SK-N-MC (cell line): ENCODE measurements at regions not wholly inside any gene's neighbourhood (a gene's known extent, or its start where the extent isn't known, plus 50 kb on each side); places are given as distances from the start of the nearest gene placed in this dataset.

Experiments used
- DNase-seq: peaks from one replicate; pipeline ENCODE4 v3.0.0-alpha.2; 2011; ENCODE audit warnings: low read depth, low spot score
- H3K27ac ChIP-seq: fragments of 200-600 bp; sonication (generic); 2 replicates; pipeline ENCODE4 v1.5.1; 2016; ENCODE audit warnings: mixed run types
- H3K36me3 ChIP-seq: fragments of 200-600 bp; sonication (generic); 2 replicates; pipeline ENCODE4 v1.6.1; 2017; ENCODE audit warnings: antibody characterized with exemption, low read length, mixed read lengths; ENCODE audit not compliant: insufficient read depth
- H3K4me3 ChIP-seq: fragments of 200-600 bp; sonication (generic); 2 replicates; pipeline ENCODE4 v1.5.1; 2016
- H3K9ac ChIP-seq: fragments of 200-600 bp; sonication (generic); 2 replicates; pipeline ENCODE4 v1.8.0; 2017; ENCODE audit warnings: mixed run types, mixed read lengths; ENCODE audit not compliant: insufficient read length
- H3K9me3 ChIP-seq: fragments of 200-600 bp; sonication (generic); 2 replicates; pipeline ENCODE4 v1.6.1; 2017; ENCODE audit warnings: low read depth, mild to moderate bottlenecking, antibody characterized with exemption, low read length, moderate library complexity, mixed read lengths
- EZH2 ChIP-seq: fragments of 200-600 bp; sonication (generic); IDR thresholded peaks from one replicate; pipeline ENCODE4 v1.6.1; 2017; ENCODE audit warnings: antibody characterized with exemption
- FOXP2 ChIP-seq: optimal IDR thresholded peaks from 2 replicates; pipeline ENCODE3; 2011; ENCODE audit warnings: mild to moderate bottlenecking, moderate library complexity; ENCODE audit not compliant: insufficient read depth; ENCODE audit errors: extremely low read length, control extremely low read depth
- POLR2AphosphoS5 ChIP-seq: IDR thresholded peaks from 2 replicates; pipeline ENCODE4 v1.6.1; 2012; ENCODE audit warnings: mild to moderate bottlenecking, low read depth, low read length, borderline replicate concordance

DNA sequence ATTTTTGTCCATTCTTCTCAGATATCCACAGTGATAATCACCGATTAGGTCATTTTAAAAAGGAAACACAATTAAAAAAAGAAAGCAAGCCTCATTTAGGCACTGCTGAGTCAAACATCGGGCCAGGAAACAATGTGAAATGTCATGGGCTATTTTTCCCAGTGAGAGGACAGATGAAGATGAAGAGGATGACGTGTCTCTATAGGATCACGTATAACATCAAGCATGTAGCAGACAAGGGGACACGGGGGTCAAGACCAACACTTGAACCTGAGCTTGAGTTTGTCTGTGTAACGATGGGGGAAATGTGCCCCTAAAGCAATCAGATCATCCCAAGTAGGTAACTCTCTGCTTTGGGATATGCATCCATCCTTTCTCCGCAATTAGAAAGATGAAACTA is 553.2 kb downstream of the CD83 start:
- Histone ChIP-seq H3K27ac (no peak overlapping the region), H3K4me3 (no peak overlapping the region), H3K9me3 (no peaks in the 10 kb centered on the region), H3K36me3 (no peaks in the 10 kb centered on the region), H3K9ac (no peak overlapping the region)
- no peak for DNase-seq
- TF ChIP-seq POLR2AphosphoS5 (no peak), EZH2 (no peak)

DNA sequence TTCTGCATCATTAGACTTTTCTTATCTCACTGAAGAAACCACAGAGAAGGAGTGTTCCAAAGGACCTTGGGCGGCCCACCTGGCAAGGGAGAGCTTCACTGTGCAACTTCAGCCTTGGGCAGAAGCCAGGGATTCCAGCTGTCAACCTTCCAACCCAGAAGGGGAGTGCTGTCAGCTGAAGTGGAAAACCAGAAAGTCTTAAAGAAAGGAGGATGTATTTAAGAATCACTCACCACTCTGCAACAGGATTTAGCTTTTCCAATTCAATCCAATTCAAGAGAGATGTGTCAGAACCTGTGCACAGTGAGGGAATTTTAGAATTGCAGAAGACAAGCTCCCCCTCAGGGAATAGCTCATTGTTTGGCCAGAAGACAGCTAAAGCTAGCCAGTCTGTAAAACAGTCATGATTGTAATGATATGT is 553.7 kb downstream of the CD83 start:
- DNase-seq: no peak
- no peak for TF ChIP-seq POLR2AphosphoS5
- TF ChIP-seq FOXP2: no peak
- no peak for TF ChIP-seq EZH2
- Histone ChIP-seq H3K9me3 (no peaks in the 10 kb centered on the region), H3K36me3 (no peaks in the 10 kb centered on the region), H3K27ac (no peak overlapping the region), H3K9ac (no peak overlapping the region), H3K4me3 (no peak overlapping the region)

DNA sequence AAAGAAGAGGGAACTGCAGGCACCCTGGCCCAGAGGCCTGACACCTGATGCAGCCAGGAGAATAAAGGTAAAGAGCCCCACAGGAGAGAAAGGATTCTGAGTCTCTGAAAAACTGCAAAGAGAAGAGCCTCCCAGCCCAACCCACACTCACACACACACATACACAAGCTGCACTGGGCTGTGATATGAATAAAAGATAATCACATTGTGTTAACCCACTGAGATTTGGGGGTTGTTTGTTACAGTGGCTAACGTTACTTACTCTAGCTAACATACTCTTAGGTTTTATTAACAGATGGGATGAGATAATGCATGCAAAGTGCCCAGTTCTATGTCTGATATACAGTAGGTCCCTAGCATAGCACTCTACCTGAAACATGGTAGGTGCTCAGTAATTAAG is 554.4 kb downstream of the CD83 start:
- Histone ChIP-seq H3K4me3 (no peak overlapping the region), H3K9me3 (no peaks in the 10 kb centered on the region), H3K9ac (no peak overlapping the region), H3K27ac (no peak overlapping the region), H3K36me3 (no peaks in the 10 kb centered on the region)
- no peak for DNase-seq
- TF ChIP-seq EZH2: no peak
- TF ChIP-seq FOXP2: no peak
- TF ChIP-seq POLR2AphosphoS5: no peak

DNA sequence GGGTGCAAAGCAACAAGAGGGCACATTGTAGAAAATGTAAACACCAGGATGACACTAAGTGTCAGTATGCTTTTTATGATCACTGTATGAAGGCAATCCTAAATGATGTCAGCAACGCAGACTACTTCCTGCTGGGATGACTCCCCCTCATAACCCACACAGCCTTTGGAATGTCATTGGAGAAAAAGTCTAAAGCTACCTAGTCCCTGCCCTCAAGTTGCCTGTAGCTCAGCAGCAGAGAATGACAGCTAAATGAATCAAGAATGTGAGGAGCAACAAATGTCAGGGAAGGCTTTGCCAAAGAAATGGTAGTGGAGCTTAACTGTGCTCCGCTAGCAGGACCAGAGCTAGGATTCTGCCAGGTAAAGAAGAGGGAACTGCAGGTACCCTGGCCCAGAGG is 555.6 kb downstream of the CD83 start:
- H3K9me3 ChIP-seq: no peaks in the 10 kb centered on the region
- H3K36me3 ChIP-seq: no peaks in the 10 kb centered on the region
- H3K9ac ChIP-seq: no peak overlapping the region
- TF ChIP-seq FOXP2 (no peak), EZH2 (no peak), POLR2AphosphoS5 (no peak)
- H3K4me3 ChIP-seq: no peak overlapping the region
- no peak for DNase-seq
- H3K27ac ChIP-seq: no peak overlapping the region

DNA sequence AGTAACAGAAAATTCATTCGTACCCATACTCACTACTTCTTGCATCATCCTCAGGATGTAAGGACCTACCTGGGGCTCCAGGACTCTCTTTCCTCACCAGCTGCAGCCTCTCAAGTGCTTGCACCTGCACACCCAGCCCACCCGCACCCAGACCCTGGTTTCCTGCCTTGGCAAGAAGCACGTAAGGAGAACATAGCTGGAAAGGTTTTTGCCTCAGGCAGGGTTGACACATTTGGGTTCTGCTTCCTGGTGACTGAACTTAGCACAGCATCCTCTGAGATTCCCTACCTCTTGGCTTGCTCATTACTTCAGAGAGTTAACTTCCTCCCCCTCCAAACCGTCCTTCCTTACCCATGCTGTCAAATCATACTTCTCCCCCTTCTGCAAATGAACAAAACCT is 556.9 kb downstream of the CD83 start:
- Histone ChIP-seq H3K4me3 (no peak overlapping the region), H3K36me3 (no peaks in the 10 kb centered on the region), H3K9ac (no peak overlapping the region), H3K9me3 (no peaks in the 10 kb centered on the region), H3K27ac (no peak overlapping the region)
- no peak for TF ChIP-seq EZH2
- no peak for TF ChIP-seq FOXP2
- TF ChIP-seq POLR2AphosphoS5: no peak
- DNase-seq: no peak

DNA sequence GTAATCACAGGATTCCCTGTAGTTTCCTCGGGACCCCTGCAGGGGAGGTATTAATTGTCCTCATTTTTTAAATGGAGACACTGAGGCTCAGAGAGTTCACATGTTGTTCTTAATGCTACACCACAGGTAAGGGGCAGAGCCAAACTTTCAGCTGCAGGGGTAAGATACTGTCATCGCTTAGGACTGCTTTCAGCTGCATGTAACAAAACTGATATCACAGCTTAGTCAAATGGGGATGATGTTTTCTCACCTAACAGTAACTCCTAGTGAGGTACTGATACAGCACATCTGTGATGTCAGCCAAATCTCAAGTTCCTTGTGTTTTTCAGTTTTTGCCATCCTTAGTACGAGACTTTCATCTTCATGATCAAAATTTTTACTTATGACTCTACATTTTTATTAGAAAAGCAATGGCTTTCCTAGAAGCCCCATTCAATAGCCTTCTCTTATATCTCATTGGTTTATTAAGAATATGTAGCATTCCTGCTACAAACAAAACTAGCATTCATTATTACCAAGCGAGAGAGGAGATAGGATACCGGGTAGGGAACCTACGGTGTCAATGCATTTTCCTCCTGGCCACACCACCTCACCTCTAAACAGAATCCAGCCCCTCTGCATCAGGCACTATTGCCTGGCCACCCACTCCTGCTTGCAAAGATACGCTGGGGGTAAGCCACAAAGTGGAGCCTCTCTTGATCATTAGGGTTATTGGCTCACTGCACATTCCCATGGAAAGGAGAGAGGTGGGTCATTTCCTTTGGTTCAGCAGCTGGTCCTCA is 557.5 kb downstream of the CD83 start:
- H3K9me3 ChIP-seq: no peaks in the 10 kb centered on the region
- TF ChIP-seq POLR2AphosphoS5 (no peak), EZH2 (no peak), FOXP2 (no peak)
- H3K4me3 ChIP-seq: no peak overlapping the region
- H3K36me3 ChIP-seq: no peaks in the 10 kb centered on the region
- H3K27ac ChIP-seq: no peak overlapping the region
- no peak overlapping the region for H3K9ac ChIP-seq
- no peak for DNase-seq

DNA sequence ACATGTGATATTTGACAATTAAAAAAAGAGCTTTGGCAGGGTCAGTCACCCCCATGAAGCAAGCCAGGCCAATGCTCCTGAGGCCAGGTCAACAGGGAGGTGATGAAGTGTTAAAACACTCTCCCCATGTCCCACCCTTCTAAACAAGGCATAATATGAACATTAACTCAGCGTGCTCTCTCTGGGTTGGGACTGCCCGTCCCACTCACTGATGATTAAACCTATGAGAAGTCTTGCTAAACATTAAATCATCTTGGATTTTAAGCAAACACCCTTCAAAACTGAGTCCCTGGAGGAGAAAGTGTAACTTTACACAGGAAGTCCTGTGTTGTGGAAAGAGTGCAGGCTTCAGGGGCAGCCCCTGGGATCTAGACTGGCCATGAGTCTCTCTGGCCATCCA is 558.5 kb downstream of the CD83 start:
- H3K4me3 ChIP-seq: no peak overlapping the region
- no peak overlapping the region for H3K9ac ChIP-seq
- no peak for DNase-seq
- no peak overlapping the region for H3K27ac ChIP-seq
- H3K36me3 ChIP-seq: no peaks in the 10 kb centered on the region
- no peak for TF ChIP-seq FOXP2
- TF ChIP-seq EZH2: no peak
- TF ChIP-seq POLR2AphosphoS5: no peak
- H3K9me3 ChIP-seq: no peaks in the 10 kb centered on the region

DNA sequence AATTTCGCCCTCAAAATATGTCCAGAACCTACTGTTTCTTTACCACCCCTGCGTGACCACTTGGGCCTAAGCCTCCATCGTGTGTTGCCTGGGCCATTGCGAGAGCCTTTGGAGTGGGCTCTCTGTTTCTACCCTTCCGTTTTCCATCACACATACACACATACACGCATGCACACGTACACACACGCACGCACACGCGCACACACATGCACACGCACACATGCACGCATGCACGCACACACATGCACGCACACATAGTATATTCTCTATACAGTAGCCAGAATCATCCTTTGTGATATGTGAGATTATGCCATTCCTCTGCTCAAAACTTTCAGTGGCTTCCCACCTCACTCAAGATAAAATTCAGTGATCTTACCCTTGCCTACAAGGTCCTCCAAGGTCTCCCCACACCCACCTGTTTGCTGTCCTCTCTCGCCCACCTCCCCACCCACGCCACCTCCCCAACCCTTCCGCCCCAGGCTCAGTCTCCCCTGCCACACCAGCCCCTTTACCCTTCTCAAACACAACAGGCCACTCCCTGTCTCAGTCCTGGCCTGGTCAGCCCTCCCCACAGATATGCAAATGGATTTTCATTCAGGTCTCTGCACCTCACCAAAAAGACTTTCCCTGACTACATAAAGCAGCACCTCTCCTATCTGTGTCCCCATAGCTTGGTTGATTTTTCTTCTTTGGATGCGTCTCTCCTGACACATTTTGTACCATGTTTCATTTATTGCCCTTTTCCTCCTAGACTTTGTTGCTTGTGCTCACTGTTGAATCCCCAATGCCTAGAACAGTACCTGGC is 559.6 kb downstream of the CD83 start:
- TF ChIP-seq POLR2AphosphoS5: no peak
- no peak for TF ChIP-seq FOXP2
- TF ChIP-seq EZH2: no peak
- DNase-seq: no peak
- Histone ChIP-seq H3K36me3 (no peaks in the 10 kb centered on the region), H3K27ac (no peak overlapping the region), H3K9me3 (no peaks in the 10 kb centered on the region), H3K9ac (no peak overlapping the region), H3K4me3 (no peak overlapping the region)
